ENCODE measurements at regions not wholly inside any gene's neighbourhood (a gene's known extent, or its start where the extent isn't known, plus 50 kb on each side); places are given as distances from the start of the nearest gene placed in this dataset.

DNA sequence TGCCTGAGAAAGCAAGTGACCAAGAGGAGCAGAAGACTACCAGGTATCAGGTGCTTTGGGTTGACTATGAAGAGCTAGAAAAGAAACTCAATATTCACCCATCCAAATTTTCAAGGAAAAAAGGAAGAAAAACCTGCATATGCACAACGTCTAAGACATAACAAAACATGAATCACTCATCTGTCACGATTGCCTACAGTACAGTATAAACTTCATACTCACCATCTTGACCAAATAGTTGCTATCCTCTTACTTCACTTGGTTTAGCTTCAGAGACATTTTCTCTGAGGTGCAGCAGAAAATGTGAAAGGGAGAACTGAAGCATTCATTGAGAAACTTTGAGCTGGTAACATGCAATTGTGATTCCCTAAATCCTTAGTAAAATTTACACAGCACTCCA, 228.6 kb upstream of the MPDZ start:
- POLR2A ChIA-PET, result no interaction called here
- Mint-ChIP-seq H3K9me3 (peaks cover 1 to 19% (median 9%) of the 10 kb centered on the region in 9 donors), H3K27me3 (no peaks in the 10 kb centered on the region), H3K4me1 (no peaks in the 10 kb centered on the region), H3K4me3 (no peak overlapping the region), H3K27ac (no peak overlapping the region), H3K36me3 (no peaks in the 10 kb centered on the region)
- DNase-seq (no peak), ATAC-seq (no peak)

- H3K27ac Mint-ChIP-seq, result peak overlapping the region in 1 of 10 donors; percentile 8
- no peak overlapping the region for H3K4me3 Mint-ChIP-seq
- ATAC-seq (no peak), DNase-seq (no peak)
- H3K36me3 Mint-ChIP-seq, result no peaks in the 10 kb centered on the region
- no peaks in the 10 kb centered on the region for H3K4me1 Mint-ChIP-seq
- POLR2A ChIA-PET, result no interaction called here
- H3K9me3 Mint-ChIP-seq, result peaks cover 1 to 18% (median 7%) of the 10 kb centered on the region in 9 donors
- no peaks in the 10 kb centered on the region for H3K27me3 Mint-ChIP-seq
Measured at GRCh38 chr9:13505797-13506196, 226.3 kb upstream of the MPDZ start.

GRCh38 chr9:13503599-13503998, 224.1 kb upstream of the MPDZ start:
- no peak for DNase-seq
- Mint-ChIP-seq H3K27me3 (no peaks in the 10 kb centered on the region), H3K9me3 (peaks cover 1 to 19% (median 6%) of the 10 kb centered on the region in 9 donors), H3K4me3 (no peak overlapping the region), H3K27ac (no peak overlapping the region), H3K4me1 (no peaks in the 10 kb centered on the region), H3K36me3 (no peaks in the 10 kb centered on the region)
- ATAC-seq, result no peak
- POLR2A ChIA-PET, result no interaction called here

GRCh38 chr9:13502484-13502883, 223.0 kb upstream of the MPDZ start:
- no peaks in the 10 kb centered on the region for H3K36me3 Mint-ChIP-seq
- ATAC-seq (no peak), DNase-seq (no peak)
- no peaks in the 10 kb centered on the region for H3K27me3 Mint-ChIP-seq
- POLR2A ChIA-PET, result no interaction called here
- H3K4me1 Mint-ChIP-seq, result no peaks in the 10 kb centered on the region
- H3K27ac Mint-ChIP-seq, result no peak overlapping the region
- no peak overlapping the region for H3K4me3 Mint-ChIP-seq
- peaks cover 1 to 19% (median 6%) of the 10 kb centered on the region in 9 donors for H3K9me3 Mint-ChIP-seq

GRCh38 chr9:13501018-13501417, 221.5 kb upstream of the MPDZ start:
- Mint-ChIP-seq H3K27me3 (no peaks in the 10 kb centered on the region), H3K9me3 (peaks cover 1 to 23% (median 6%) of the 10 kb centered on the region in 9 donors), H3K36me3 (no peaks in the 10 kb centered on the region), H3K4me1 (no peaks in the 10 kb centered on the region), H3K4me3 (no peak overlapping the region), H3K27ac (no peak overlapping the region)
- POLR2A ChIA-PET, result no interaction called here
- DNase-seq (no peak), ATAC-seq (no peak)

DNA sequence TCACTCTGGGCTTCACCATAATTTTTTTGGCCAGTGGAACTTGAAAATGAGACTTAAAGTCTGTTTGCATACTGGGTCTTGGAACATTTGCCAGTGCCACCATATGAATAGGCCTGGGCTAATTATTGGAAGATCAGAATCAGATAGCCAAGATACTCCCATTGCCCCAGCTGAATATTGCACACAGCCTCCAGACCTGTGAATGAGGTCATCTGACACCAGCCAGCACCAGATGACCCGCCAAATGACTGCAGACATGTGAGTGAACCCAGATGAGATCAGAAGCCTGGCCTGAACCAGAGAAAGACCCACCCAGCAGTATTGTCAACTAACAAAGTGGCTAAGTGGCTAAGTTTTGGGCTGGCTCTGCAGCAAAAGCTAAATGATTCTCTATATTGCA, 220.5 kb upstream of the MPDZ start:
- ATAC-seq, result no peak
- H3K27me3 Mint-ChIP-seq, result no peaks in the 10 kb centered on the region
- H3K27ac Mint-ChIP-seq, result no peak overlapping the region
- no peaks in the 10 kb centered on the region for H3K36me3 Mint-ChIP-seq
- no peak overlapping the region for H3K4me3 Mint-ChIP-seq
- H3K4me1 Mint-ChIP-seq, result no peaks in the 10 kb centered on the region
- peaks cover 3 to 31% (median 8%) of the 10 kb centered on the region in 9 donors for H3K9me3 Mint-ChIP-seq
- no peak for DNase-seq
- POLR2A ChIA-PET, result no interaction called here

DNA sequence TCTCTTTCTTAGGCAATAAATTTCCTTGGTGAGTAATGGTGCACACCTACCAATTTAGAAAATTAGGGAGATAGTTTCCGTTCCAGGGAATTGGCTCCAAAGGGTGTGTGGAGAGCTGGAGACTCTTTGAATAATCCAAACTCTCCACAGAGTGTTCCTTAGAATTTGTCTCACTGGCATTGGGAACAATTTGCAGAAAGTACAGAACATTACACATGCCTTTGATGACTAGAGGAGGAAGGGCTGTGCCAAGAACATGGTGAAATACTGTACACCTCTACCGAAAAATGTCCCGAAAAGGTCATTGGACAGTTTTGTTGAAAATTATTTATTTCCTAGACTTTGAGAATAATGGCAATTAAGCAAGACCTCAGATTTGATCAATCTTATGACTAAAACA, 214.2 kb upstream of the MPDZ start:
- Mint-ChIP-seq H3K4me3 (no peak overlapping the region), H3K36me3 (no peaks in the 10 kb centered on the region), H3K27ac (no peak overlapping the region), H3K27me3 (no peaks in the 10 kb centered on the region), H3K4me1 (no peaks in the 10 kb centered on the region), H3K9me3 (peaks cover 0 to 22% (median 8%) of the 10 kb centered on the region in 9 donors)
- ATAC-seq, result no peak
- POLR2A ChIA-PET, result no interaction called here
- DNase-seq, result no peak

DNA sequence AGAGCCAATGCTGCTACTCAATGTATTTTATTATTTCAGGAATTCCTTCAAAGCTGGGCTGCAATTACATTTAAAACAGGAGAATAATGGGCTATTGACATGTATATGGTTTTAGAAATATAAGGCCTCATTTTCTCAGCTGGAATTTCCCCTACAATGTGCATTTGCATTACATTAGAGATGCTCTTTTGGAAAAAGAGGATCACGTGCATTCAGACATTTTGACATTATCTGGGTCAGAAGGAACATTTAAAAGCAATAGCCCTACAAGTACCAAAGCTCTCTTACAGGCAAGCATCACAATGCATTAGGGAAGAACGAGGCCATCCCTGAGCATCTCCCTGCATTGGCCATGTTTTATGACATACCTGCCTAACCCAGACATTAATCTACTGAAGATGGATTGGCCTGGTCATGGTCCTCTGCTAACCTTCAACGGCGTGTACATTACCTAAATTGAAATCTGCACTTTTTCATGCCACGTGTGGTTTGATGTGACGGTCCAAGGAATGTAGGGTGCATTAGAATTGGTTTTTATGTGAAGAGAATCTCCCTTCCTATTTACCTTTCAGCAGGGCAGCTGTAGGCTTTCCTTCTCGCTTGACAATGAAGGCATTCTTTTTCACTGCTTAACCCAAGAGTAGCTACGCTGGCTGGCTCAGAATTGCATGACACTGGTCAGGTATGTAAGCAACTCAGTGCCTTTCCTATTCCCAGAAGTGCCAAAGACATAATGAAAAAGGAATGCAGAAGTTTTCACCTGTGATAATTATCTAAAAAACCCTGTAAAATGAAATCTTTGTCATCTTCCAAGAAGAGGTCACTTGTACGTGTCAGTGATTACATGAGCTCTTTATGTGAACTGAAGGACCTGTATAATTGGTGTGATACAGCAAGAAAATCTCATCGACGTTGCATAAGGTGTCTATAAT, 212.3 kb upstream of the MPDZ start:
- no peak overlapping the region for H3K27ac Mint-ChIP-seq
- no peaks in the 10 kb centered on the region for H3K27me3 Mint-ChIP-seq
- ATAC-seq (no peak), DNase-seq (no peak)
- H3K4me1 Mint-ChIP-seq, result no peaks in the 10 kb centered on the region
- peaks cover 2 to 17% (median 7%) of the 10 kb centered on the region in 9 donors for H3K9me3 Mint-ChIP-seq
- H3K4me3 Mint-ChIP-seq, result no peak overlapping the region
- no peaks in the 10 kb centered on the region for H3K36me3 Mint-ChIP-seq
- POLR2A ChIA-PET, result no interaction called here

DNA sequence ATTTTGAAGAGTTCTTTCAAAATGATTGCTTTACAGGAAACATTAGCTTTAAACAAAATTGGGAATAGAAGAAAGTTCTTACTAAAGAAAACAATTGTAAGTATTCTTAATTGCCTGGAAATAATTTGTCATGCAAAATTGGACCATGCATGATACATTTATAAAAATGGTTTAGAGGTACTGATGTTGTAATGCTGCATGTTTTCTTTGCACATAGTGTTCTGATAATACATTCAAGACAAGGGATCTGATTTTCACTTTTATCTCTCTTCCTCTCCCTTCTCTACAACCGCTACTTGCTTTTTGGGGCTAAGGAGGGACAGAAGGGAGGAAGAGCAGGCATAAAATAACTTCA, 211.6 kb upstream of the MPDZ start:
- POLR2A ChIA-PET, result no interaction called here
- Mint-ChIP-seq H3K36me3 (no peaks in the 10 kb centered on the region), H3K4me3 (no peak overlapping the region), H3K27ac (no peak overlapping the region), H3K27me3 (no peaks in the 10 kb centered on the region), H3K4me1 (no peaks in the 10 kb centered on the region), H3K9me3 (peaks cover 2 to 13% (median 5%) of the 10 kb centered on the region in 9 donors)
- ATAC-seq (no peak), DNase-seq (no peak)

GRCh38 chr9:13487936-13488335, 208.4 kb upstream of the MPDZ start:
- POLR2A ChIA-PET, result no interaction called here
- Mint-ChIP-seq H3K4me1 (no peaks in the 10 kb centered on the region), H3K36me3 (peaks cover 0 to 4% (median 0%) of the 10 kb centered on the region in 3 donors), H3K27me3 (no peaks in the 10 kb centered on the region), H3K27ac (no peak overlapping the region), H3K4me3 (no peak overlapping the region), H3K9me3 (peaks cover 0 to 12% (median 2%) of the 10 kb centered on the region in 9 donors)
- no peak for ATAC-seq
- no peak for DNase-seq

GRCh38 chr9:13487498-13487897, 208.0 kb upstream of the MPDZ start:
- H3K36me3 Mint-ChIP-seq, result peaks cover 0 to 4% (median 0%) of the 10 kb centered on the region in 3 donors
- DNase-seq (no peak), ATAC-seq (no peak)
- peaks cover 0 to 13% (median 3%) of the 10 kb centered on the region in 9 donors for H3K9me3 Mint-ChIP-seq
- no peaks in the 10 kb centered on the region for H3K4me1 Mint-ChIP-seq
- H3K27ac Mint-ChIP-seq, result no peak overlapping the region
- no peak overlapping the region for H3K4me3 Mint-ChIP-seq
- no peaks in the 10 kb centered on the region for H3K27me3 Mint-ChIP-seq
- POLR2A ChIA-PET, result no interaction called here

- POLR2A ChIA-PET, result no interaction called here
- DNase-seq (no peak), ATAC-seq (no peak)
- peaks cover 0 to 4% (median 0%) of the 10 kb centered on the region in 3 donors for H3K36me3 Mint-ChIP-seq
- no peaks in the 10 kb centered on the region for H3K27me3 Mint-ChIP-seq
- peaks cover 0 to 17% (median 3%) of the 10 kb centered on the region in 9 donors for H3K9me3 Mint-ChIP-seq
- H3K27ac Mint-ChIP-seq, result no peak overlapping the region
- H3K4me1 Mint-ChIP-seq, result no peaks in the 10 kb centered on the region
- no peak overlapping the region for H3K4me3 Mint-ChIP-seq
Measured at GRCh38 chr9:13487071-13487470, 207.6 kb upstream of the MPDZ start.

GRCh38 chr9:13485068-13485596, 205.6 kb upstream of the MPDZ start:
- peaks cover 0 to 4% (median 0%) of the 10 kb centered on the region in 3 donors for H3K36me3 Mint-ChIP-seq
- H3K27ac Mint-ChIP-seq, result no peak overlapping the region
- no peaks in the 10 kb centered on the region for H3K4me1 Mint-ChIP-seq
- ATAC-seq, result no peak
- H3K27me3 Mint-ChIP-seq, result no peaks in the 10 kb centered on the region
- POLR2A ChIA-PET, result no interaction called here
- DNase-seq, result no peak
- H3K4me3 Mint-ChIP-seq, result no peak overlapping the region
- peaks cover 0 to 21% (median 4%) of the 10 kb centered on the region in 9 donors for H3K9me3 Mint-ChIP-seq

GRCh38 chr9:13484186-13484585, 204.7 kb upstream of the MPDZ start:
- peaks cover 0 to 21% (median 4%) of the 10 kb centered on the region in 9 donors for H3K9me3 Mint-ChIP-seq
- DNase-seq (no peak), ATAC-seq (no peak)
- no peaks in the 10 kb centered on the region for H3K4me1 Mint-ChIP-seq
- POLR2A ChIA-PET, result no interaction called here
- H3K4me3 Mint-ChIP-seq, result no peak overlapping the region
- H3K27me3 Mint-ChIP-seq, result no peaks in the 10 kb centered on the region
- H3K36me3 Mint-ChIP-seq, result peaks cover 0 to 4% (median 0%) of the 10 kb centered on the region in 3 donors
- no peak overlapping the region for H3K27ac Mint-ChIP-seq

Data from naive thymus-derived CD8-positive, alpha-beta T cell (primary cell).